ENCODE measurements at regions not wholly inside any gene's neighbourhood (a gene's known extent, or its start where the extent isn't known, plus 50 kb on each side); places are given as distances from the start of the nearest gene placed in this dataset.

DNA sequence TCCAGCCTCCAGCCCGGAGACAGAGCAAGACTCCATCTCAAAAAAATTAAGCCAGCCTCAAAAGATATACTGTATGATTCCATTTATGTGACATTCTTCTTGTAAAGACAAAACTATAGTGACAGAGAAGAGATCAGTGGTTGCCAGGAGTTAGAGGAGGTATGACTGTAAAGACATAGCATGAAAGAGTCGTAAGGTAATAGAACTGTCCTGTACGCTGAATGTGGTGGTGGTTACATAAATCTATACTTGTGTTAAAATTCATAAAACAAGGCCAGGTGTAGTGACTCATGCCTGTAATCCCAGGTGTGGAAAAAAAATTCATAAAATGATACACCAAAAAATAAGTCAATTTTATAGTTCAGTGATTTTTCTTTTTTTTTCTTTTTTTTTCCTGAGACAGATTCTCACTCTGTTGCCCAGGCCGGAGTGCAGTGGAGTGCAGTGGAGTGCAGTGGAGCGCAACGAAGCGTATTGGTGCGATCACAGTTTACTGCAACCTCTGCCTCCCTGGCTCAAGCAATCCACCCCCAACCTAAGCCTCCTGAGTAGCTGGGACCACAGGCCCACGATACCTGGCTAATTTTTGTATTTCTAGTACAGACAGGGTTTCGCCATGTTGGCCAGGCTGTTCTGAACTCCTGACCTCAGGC lies 84.9 kb upstream of the CXADR start:
- Mint-ChIP-seq H3K9me3 (no peaks in the 10 kb centered on the region), H3K27me3 (no peaks in the 10 kb centered on the region), H3K4me3 (no peak overlapping the region), H3K27ac (no peak overlapping the region), H3K36me3 (no peaks in the 10 kb centered on the region), H3K4me1 (ENCODE audit: unreplicated experiment) (no peaks in the 10 kb centered on the region)
- TF ChIP-seq CTCF (conservative IDR thresholded peaks at IDR 0.05) = no peak
- DNase-seq (ENCODE audit: extremely low spot score, unreplicated experiment) = no peak

DNA sequence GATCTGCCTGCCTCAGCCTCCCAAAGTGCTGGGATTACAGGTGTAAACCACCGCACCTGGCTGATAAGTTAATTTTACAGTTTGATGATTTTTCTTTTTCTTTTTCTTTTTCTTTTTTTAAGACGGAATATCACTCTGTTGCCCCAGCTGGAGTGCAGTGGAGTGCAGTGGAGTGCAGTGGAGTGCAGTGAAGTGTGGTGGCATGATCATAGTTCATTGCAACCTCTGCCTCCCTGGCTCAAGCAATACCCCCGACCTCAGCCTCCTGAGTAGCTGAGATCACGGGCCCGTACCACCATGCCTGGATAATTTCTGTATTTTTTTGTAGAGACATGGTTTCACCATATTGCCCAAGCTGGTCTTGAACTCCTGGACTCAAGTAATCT lies 84.4 kb upstream of the CXADR start:
- Mint-ChIP-seq H3K4me3 (no peak overlapping the region), H3K9me3 (no peaks in the 10 kb centered on the region), H3K27ac (no peak overlapping the region), H3K4me1 (ENCODE audit: unreplicated experiment) (no peaks in the 10 kb centered on the region), H3K36me3 (no peaks in the 10 kb centered on the region), H3K27me3 (no peaks in the 10 kb centered on the region)
- TF ChIP-seq CTCF (conservative IDR thresholded peaks at IDR 0.05) = no peak
- DNase-seq (ENCODE audit: extremely low spot score, unreplicated experiment) = no peak

GRCh38 chr21:17428980-17429379 lies 83.9 kb upstream of the CXADR start:
- H3K4me3 Mint-ChIP-seq = no peak overlapping the region
- H3K27ac Mint-ChIP-seq = no peak overlapping the region
- no peak for DNase-seq (ENCODE audit: extremely low spot score, unreplicated experiment)
- H3K27me3 Mint-ChIP-seq = no peaks in the 10 kb centered on the region
- H3K9me3 Mint-ChIP-seq = no peaks in the 10 kb centered on the region
- no peaks in the 10 kb centered on the region for H3K4me1 Mint-ChIP-seq (ENCODE audit: unreplicated experiment)
- no peaks in the 10 kb centered on the region for H3K36me3 Mint-ChIP-seq
- no peak for TF ChIP-seq CTCF (conservative IDR thresholded peaks at IDR 0.05)

DNA sequence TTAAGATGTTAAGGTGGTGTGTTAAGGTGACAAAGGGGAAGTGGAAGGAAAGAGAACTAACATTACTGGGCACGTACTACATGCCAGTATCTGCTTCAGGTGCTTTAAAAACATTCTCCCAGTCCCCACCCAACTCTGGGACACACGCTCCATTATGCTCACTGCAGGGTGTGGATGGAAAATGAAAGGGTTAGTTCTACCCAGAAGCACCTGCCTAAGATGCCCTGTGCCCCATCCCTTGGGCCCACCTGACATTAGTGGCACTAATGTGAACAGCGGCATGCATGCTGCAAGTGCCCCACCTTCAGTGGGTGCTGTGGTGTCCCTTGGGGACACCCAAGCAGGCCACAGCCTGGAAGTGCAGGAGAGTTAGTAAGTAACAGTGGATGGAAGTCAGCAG lies 82.9 kb upstream of the CXADR start:
- no peaks in the 10 kb centered on the region for H3K9me3 Mint-ChIP-seq
- no peaks in the 10 kb centered on the region for H3K27me3 Mint-ChIP-seq
- no peak for TF ChIP-seq CTCF (conservative IDR thresholded peaks at IDR 0.05)
- H3K27ac Mint-ChIP-seq = no peak overlapping the region
- no peak for DNase-seq (ENCODE audit: extremely low spot score, unreplicated experiment)
- H3K36me3 Mint-ChIP-seq = no peaks in the 10 kb centered on the region
- no peaks in the 10 kb centered on the region for H3K4me1 Mint-ChIP-seq (ENCODE audit: unreplicated experiment)
- no peak overlapping the region for H3K4me3 Mint-ChIP-seq

DNA sequence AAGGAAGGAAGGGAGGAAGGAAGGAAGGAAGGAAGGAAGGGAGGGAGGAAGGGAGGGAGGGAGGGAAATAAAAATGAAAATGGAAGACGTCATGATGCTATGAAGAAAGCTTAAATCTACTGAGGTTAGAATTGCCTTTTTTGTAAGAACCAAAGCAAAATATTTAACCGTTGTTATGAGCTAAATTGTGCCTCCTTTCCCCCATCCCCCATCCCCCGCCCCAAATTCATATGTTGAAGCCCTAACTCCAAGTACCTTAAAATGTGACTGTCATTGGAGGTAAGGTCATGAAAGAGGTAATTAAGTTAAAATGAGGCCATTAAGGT lies 80.1 kb upstream of the CXADR start:
- H3K36me3 Mint-ChIP-seq = no peaks in the 10 kb centered on the region
- H3K9me3 Mint-ChIP-seq = no peaks in the 10 kb centered on the region
- H3K27ac Mint-ChIP-seq = no peak overlapping the region
- no peaks in the 10 kb centered on the region for H3K27me3 Mint-ChIP-seq
- no peak overlapping the region for H3K4me3 Mint-ChIP-seq
- peaks cover 26% of the 10 kb centered on the region for H3K4me1 Mint-ChIP-seq (ENCODE audit: unreplicated experiment)
- DNase-seq (ENCODE audit: extremely low spot score, unreplicated experiment) = no peak
- TF ChIP-seq CTCF (conservative IDR thresholded peaks at IDR 0.05) = no peak

DNA sequence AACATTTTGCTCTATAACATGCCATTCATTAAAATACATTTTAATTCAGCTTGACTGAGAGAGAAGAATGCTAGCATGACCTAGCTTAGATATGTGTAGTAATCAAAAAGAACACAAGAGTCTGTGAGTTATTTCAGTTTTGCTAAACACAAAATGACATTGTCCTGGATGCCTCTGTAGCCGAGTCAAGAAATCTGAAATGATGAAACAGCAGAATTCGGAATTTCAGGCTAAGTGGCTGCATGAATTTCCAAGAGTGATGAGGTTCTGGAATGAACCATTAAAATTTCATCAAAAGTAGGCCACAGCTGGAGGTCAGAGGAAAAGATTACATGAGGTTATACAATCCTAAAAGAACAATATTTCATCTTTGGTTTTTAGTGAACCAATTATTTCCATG lies 79.1 kb upstream of the CXADR start:
- peaks cover 35% of the 10 kb centered on the region for H3K4me1 Mint-ChIP-seq (ENCODE audit: unreplicated experiment)
- no peaks in the 10 kb centered on the region for H3K9me3 Mint-ChIP-seq
- H3K36me3 Mint-ChIP-seq = no peaks in the 10 kb centered on the region
- TF ChIP-seq CTCF (conservative IDR thresholded peaks at IDR 0.05) = no peak
- no peak for DNase-seq (ENCODE audit: extremely low spot score, unreplicated experiment)
- no peak overlapping the region for H3K4me3 Mint-ChIP-seq
- no peak overlapping the region for H3K27ac Mint-ChIP-seq
- no peaks in the 10 kb centered on the region for H3K27me3 Mint-ChIP-seq

Measured in type B pancreatic cell (in vitro differentiated cells).